Immature natural killer cell (primary cell): ENCODE measurements at regions not wholly inside any gene's neighbourhood (a gene's known extent, or its start where the extent isn't known, plus 50 kb on each side); places are given as distances from the start of the nearest gene placed in this dataset.

Experiments used
- DNase-seq, 3 donors: peaks; one replicate each; pipeline ENCODE4 v3.0.0; 2022; ENCODE audit warnings: mixed read lengths in 1 of 3
- H3K27ac Mint-ChIP-seq, 6 donors: one replicate each; pipeline ENCODE4 v1.8.0; 2020; ENCODE audit warnings: mixed read lengths in 6 of 6, mild to moderate bottlenecking in 5 of 6, inconsistent platforms in 4 of 6, moderate library complexity in 3 of 6
- H3K27me3 Mint-ChIP-seq, 3 donors: one replicate each; pipeline ENCODE4 v1.8.0; 2020 to 2021; ENCODE audit warnings: low read depth in 3 of 3, mild to moderate bottlenecking in 3 of 3, mixed read lengths in 3 of 3, moderate library complexity in 3 of 3, inconsistent platforms in 1 of 3
- H3K36me3 Mint-ChIP-seq, 3 donors: one replicate each; pipeline ENCODE4 v1.8.0; 2020; ENCODE audit warnings: mixed read lengths in 3 of 3, inconsistent platforms in 2 of 3, mild to moderate bottlenecking in 2 of 3
- H3K4me1 Mint-ChIP-seq, 2 donors: one replicate each; pipeline ENCODE4 v1.8.0; 2020; ENCODE audit warnings: inconsistent platforms in 2 of 2, mild to moderate bottlenecking in 2 of 2, mixed read lengths in 2 of 2, moderate library complexity in 1 of 2
- H3K4me3 Mint-ChIP-seq, 5 donors: one replicate each; pipeline ENCODE4 v1.8.0; 2020; ENCODE audit warnings: mild to moderate bottlenecking in 5 of 5, mixed read lengths in 5 of 5, inconsistent platforms in 3 of 5, moderate library complexity in 3 of 5
- H3K9me3 Mint-ChIP-seq, 6 donors: one replicate each; pipeline ENCODE4 v1.8.0; 2020; ENCODE audit warnings: mild to moderate bottlenecking in 6 of 6, mixed read lengths in 6 of 6, inconsistent platforms in 4 of 6, moderate library complexity in 3 of 6

GRCh38 chr1:4935807-4936206 is 281.4 kb downstream of the AJAP1 start:
- no peak for DNase-seq

GRCh38 chr1:4933232-4933631 is 278.8 kb downstream of the AJAP1 start:
- H3K27me3 Mint-ChIP-seq, result peaks cover 0 to 5% (median 4%) of the 10 kb centered on the region in 3 donors
- no peak for DNase-seq
- no peaks in the 10 kb centered on the region for H3K9me3 Mint-ChIP-seq
- H3K4me1 Mint-ChIP-seq, result no peaks in the 10 kb centered on the region
- H3K36me3 Mint-ChIP-seq, result no peaks in the 10 kb centered on the region
- H3K4me3 Mint-ChIP-seq, result no peak overlapping the region
- no peak overlapping the region for H3K27ac Mint-ChIP-seq

More at GRCh38 chr1:4935807-4936206, 281.4 kb downstream of the AJAP1 start:
- H3K27ac Mint-ChIP-seq, result no peak overlapping the region
- no peaks in the 10 kb centered on the region for H3K4me1 Mint-ChIP-seq
- H3K36me3 Mint-ChIP-seq, result no peaks in the 10 kb centered on the region
- peaks cover 3 to 5% (median 4%) of the 10 kb centered on the region in 3 donors for H3K27me3 Mint-ChIP-seq
- no peak overlapping the region for H3K4me3 Mint-ChIP-seq
- H3K9me3 Mint-ChIP-seq, result peaks cover 0 to 2% (median 0%) of the 10 kb centered on the region in 6 donors

DNA sequence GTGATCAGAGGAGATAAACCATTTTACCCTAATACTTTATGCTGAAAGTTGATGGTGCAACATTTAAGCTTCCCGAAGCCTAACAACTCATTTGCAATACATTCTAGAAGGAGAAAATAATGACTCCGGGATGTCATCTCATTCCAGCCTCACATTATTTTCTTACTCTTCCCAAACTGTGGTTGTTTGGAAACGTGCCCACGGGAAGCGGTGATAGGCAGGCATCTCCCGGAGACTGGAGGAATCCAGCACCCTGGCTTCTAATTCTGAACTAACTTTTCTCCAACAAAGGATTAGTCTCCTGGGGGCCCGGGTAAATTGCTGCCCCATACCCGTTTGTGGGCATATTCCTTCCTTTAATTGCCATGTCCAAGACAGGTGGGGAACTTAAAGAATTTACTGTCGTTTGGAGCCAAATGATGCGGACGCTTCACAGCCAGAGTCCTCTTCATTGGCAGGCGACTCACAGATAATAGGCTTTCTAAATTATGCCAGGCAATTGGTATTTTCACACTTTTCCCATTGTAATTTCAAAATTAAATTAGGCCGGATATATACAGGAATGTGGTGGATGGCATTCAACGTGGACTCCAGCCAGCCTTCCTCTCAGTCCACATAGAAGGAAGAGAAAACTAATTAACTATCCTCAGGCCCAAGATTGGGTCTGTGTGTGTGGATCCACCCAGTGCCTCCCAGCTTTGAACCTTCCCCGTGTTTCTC is 278.1 kb downstream of the AJAP1 start:
- no peak overlapping the region for H3K27ac Mint-ChIP-seq
- no peak for DNase-seq
- no peak overlapping the region for H3K4me3 Mint-ChIP-seq
- no peaks in the 10 kb centered on the region for H3K9me3 Mint-ChIP-seq
- no peaks in the 10 kb centered on the region for H3K36me3 Mint-ChIP-seq
- no peaks in the 10 kb centered on the region for H3K4me1 Mint-ChIP-seq
- H3K27me3 Mint-ChIP-seq, result peaks cover 1 to 5% (median 4%) of the 10 kb centered on the region in 3 donors

- no peak overlapping the region for H3K27ac Mint-ChIP-seq
- no peaks in the 10 kb centered on the region for H3K9me3 Mint-ChIP-seq
- H3K36me3 Mint-ChIP-seq, result no peaks in the 10 kb centered on the region
- no peak overlapping the region for H3K4me3 Mint-ChIP-seq
- no peak for DNase-seq
- no peaks in the 10 kb centered on the region for H3K4me1 Mint-ChIP-seq
- peaks cover 1 to 5% (median 4%) of the 10 kb centered on the region in 3 donors for H3K27me3 Mint-ChIP-seq
Measured at GRCh38 chr1:4931486-4931885, 277.1 kb downstream of the AJAP1 start.

GRCh38 chr1:4928186-4928585 is 273.8 kb downstream of the AJAP1 start:
- H3K4me1 Mint-ChIP-seq, result no peaks in the 10 kb centered on the region
- no peaks in the 10 kb centered on the region for H3K36me3 Mint-ChIP-seq
- no peaks in the 10 kb centered on the region for H3K9me3 Mint-ChIP-seq
- no peak for DNase-seq
- no peak overlapping the region for H3K4me3 Mint-ChIP-seq
- no peak overlapping the region for H3K27ac Mint-ChIP-seq
- peaks cover 4 to 6% (median 4%) of the 10 kb centered on the region in 3 donors for H3K27me3 Mint-ChIP-seq

DNA sequence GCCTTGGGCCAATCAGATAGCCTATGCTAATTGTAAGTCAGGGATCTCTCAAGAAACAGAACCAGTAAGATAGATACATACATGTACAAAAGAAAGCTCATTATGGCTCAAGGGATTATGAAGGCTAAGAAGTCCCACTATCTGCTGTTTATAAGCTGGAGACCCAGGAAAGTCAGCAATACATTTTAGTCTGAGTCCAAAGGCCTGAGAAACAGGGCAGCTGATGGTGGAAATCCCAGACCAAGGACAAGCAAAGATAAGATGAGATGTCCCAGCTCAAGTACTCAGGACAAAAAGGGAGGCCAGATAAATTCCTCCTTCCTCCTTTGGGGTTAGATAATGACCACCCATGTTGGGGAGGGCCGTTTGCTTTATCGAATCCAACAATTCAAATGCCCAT is 269.9 kb downstream of the AJAP1 start:
- Mint-ChIP-seq H3K4me3 (no peak overlapping the region), H3K27ac (no peak overlapping the region), H3K36me3 (no peaks in the 10 kb centered on the region), H3K9me3 (no peaks in the 10 kb centered on the region), H3K27me3 (peaks cover 2 to 6% (median 2%) of the 10 kb centered on the region in 3 donors), H3K4me1 (no peaks in the 10 kb centered on the region)
- no peak for DNase-seq

GRCh38 chr1:4916610-4917009 is 262.2 kb downstream of the AJAP1 start:
- Mint-ChIP-seq H3K4me3 (no peak overlapping the region), H3K27me3 (peaks cover 4 to 6% (median 5%) of the 10 kb centered on the region in 3 donors), H3K27ac (no peak overlapping the region), H3K36me3 (no peaks in the 10 kb centered on the region), H3K9me3 (peaks cover 0 to 3% (median 0%) of the 10 kb centered on the region in 6 donors), H3K4me1 (no peaks in the 10 kb centered on the region)
- DNase-seq, result no peak

- peaks cover 3 to 4% (median 4%) of the 10 kb centered on the region in 3 donors for H3K27me3 Mint-ChIP-seq
- H3K36me3 Mint-ChIP-seq, result no peaks in the 10 kb centered on the region
- H3K9me3 Mint-ChIP-seq, result peaks cover 0 to 3% (median 0%) of the 10 kb centered on the region in 6 donors
Measured at GRCh38 chr1:4915154-4915553, 260.7 kb downstream of the AJAP1 start.

GRCh38 chr1:4908486-4908885 is 254.1 kb downstream of the AJAP1 start:
- H3K4me1 Mint-ChIP-seq, result no peaks in the 10 kb centered on the region
- H3K27me3 Mint-ChIP-seq, result peaks cover 0 to 2% (median 0%) of the 10 kb centered on the region in 3 donors
- no peak for DNase-seq

More at GRCh38 chr1:4915154-4915553, 260.7 kb downstream of the AJAP1 start:
- no peak overlapping the region for H3K4me3 Mint-ChIP-seq
- H3K27ac Mint-ChIP-seq, result no peak overlapping the region
- DNase-seq, result no peak
- no peaks in the 10 kb centered on the region for H3K4me1 Mint-ChIP-seq

DNA sequence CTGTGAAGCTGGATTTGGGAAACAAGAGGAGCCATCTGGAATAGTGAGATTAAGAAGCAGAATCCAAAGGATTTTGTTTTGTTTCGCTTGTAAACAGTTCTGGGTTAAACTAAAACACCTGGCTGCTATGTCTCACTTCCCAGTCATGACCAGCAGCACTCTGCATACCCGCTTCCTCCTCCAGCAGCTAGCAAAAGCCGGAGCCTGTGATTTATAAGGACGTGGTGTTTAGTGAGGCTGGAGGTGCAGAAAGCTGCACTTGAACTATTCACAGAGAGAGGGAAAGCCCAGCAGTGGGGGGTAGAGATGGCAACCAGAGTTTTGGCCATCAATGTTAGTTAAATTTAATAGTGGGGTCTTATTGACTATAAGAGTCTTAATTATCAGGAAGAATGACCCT is 240.2 kb downstream of the AJAP1 start:
- no peak for DNase-seq
- Mint-ChIP-seq H3K27ac (no peak overlapping the region), H3K36me3 (no peaks in the 10 kb centered on the region), H3K9me3 (peaks cover 0 to 2% (median 0%) of the 10 kb centered on the region in 6 donors), H3K4me1 (no peaks in the 10 kb centered on the region), H3K4me3 (no peak overlapping the region), H3K27me3 (peaks cover 0 to 5% (median 5%) of the 10 kb centered on the region in 3 donors)

More at GRCh38 chr1:4908486-4908885, 254.1 kb downstream of the AJAP1 start:
- Mint-ChIP-seq H3K4me3 (no peak overlapping the region), H3K27ac (no peak overlapping the region), H3K9me3 (no peaks in the 10 kb centered on the region), H3K36me3 (no peaks in the 10 kb centered on the region)

GRCh38 chr1:4880626-4881025 is 226.2 kb downstream of the AJAP1 start:
- no peak overlapping the region for H3K27ac Mint-ChIP-seq
- peaks cover 0 to 18% (median 2%) of the 10 kb centered on the region in 3 donors for H3K27me3 Mint-ChIP-seq
- no peaks in the 10 kb centered on the region for H3K4me1 Mint-ChIP-seq
- no peak for DNase-seq
- H3K9me3 Mint-ChIP-seq, result no peaks in the 10 kb centered on the region
- H3K36me3 Mint-ChIP-seq, result no peaks in the 10 kb centered on the region
- H3K4me3 Mint-ChIP-seq, result no peak overlapping the region

DNA sequence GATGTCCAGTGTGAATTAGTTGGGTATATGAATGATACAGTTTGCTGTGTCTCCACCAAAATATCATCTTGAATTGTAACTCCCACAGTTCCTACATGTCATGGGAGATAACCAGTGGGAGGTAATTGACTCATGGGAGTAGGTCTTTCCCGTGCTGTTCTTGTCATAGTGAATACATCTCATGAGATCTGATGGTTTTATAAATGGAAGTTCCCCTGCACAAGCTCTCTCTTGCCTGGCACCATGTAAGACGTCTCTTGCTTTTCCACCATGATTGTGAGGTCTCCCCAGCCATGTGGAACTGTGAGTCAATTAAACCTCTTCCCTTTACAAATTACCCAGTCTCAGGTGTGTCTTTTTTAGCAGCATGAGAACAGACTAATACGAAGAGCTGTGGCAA is 223.0 kb downstream of the AJAP1 start:
- no peak overlapping the region for H3K4me3 Mint-ChIP-seq

GRCh38 chr1:4871373-4871772 is 217.0 kb downstream of the AJAP1 start:
- no peaks in the 10 kb centered on the region for H3K4me1 Mint-ChIP-seq
- peaks cover 0 to 2% (median 0%) of the 10 kb centered on the region in 6 donors for H3K9me3 Mint-ChIP-seq
- H3K27me3 Mint-ChIP-seq, result peaks cover 5 to 6% (median 5%) of the 10 kb centered on the region in 3 donors
- no peak overlapping the region for H3K4me3 Mint-ChIP-seq
- H3K36me3 Mint-ChIP-seq, result no peaks in the 10 kb centered on the region
- no peak overlapping the region for H3K27ac Mint-ChIP-seq
- DNase-seq, result no peak

More for the DNA sequence above, 223.0 kb downstream of the AJAP1 start:
- Mint-ChIP-seq H3K4me1 (no peaks in the 10 kb centered on the region), H3K27ac (no peak overlapping the region), H3K27me3 (peaks cover 2 to 17% (median 4%) of the 10 kb centered on the region in 3 donors), H3K9me3 (no peaks in the 10 kb centered on the region), H3K36me3 (no peaks in the 10 kb centered on the region)
- DNase-seq, result no peak

- Mint-ChIP-seq H3K4me1 (no peaks in the 10 kb centered on the region), H3K9me3 (peaks cover 0 to 2% (median 0%) of the 10 kb centered on the region in 6 donors), H3K4me3 (no peak overlapping the region), H3K36me3 (no peaks in the 10 kb centered on the region), H3K27ac (no peak overlapping the region), H3K27me3 (peaks cover 2 to 6% (median 5%) of the 10 kb centered on the region in 3 donors)
- DNase-seq, result no peak
Measured at GRCh38 chr1:4868521-4868920, 214.1 kb downstream of the AJAP1 start.

DNA sequence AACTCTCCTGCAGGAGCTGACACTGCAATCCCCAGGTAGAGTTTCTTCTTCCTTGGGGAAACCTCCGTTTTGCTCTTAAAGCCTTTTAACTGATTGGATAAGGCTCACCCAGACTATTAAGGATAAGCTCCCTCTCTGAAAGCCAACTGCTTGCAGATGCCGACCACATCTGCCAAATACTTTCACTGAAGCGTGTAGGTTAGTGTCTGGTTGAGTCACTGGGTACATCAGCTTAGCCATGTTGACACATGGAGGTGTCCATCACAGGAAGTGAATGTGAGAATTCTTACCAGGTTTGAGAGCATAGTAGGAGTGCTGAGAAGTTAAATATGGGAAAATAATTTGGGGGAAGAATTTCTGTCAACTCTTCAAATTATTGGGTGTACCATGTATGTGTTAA is 202.0 kb downstream of the AJAP1 start:
- H3K27ac Mint-ChIP-seq, result no peak overlapping the region
- DNase-seq, result no peak
- H3K4me1 Mint-ChIP-seq, result no peaks in the 10 kb centered on the region
- peaks cover 0 to 3% (median 3%) of the 10 kb centered on the region in 3 donors for H3K27me3 Mint-ChIP-seq
- peaks cover 0 to 5% (median under 1%) of the 10 kb centered on the region in 6 donors for H3K9me3 Mint-ChIP-seq
- H3K4me3 Mint-ChIP-seq, result no peak overlapping the region
- H3K36me3 Mint-ChIP-seq, result no peaks in the 10 kb centered on the region
